ENCODE measurements at regions not wholly inside any gene's neighbourhood (a gene's known extent, or its start where the extent isn't known, plus 50 kb on each side); places are given as distances from the start of the nearest gene placed in this dataset.

- CTCF ChIA-PET: no interaction called here
- intact Hi-C loops (cut with micrococcal nuclease): loop anchor here (10.0 kb wide), 1 partner anchor 274 kb away; no protein-coding TSS in a partner anchor
- FAIRE-seq: no peak
These were observed 412.4 kb upstream of the MKI67 start for GRCh38 chr10:128538671-128539070.

More at GRCh38 chr10:128538671-128539070, 412.4 kb upstream of the MKI67 start:
- H3K4me3 ChIP-seq (replicated peaks in 1 of 3; ENCODE audit: insufficient read depth in 1 of 3, low read depth in 1 of 3, low read length in 3 of 3): no peak overlapping the region
- H3K4me1 ChIP-seq (ENCODE audit: control insufficient read depth, extremely low read depth, insufficient read depth, low read length): no peaks in the 10 kb centered on the region
- no peaks in the 10 kb centered on the region for H3K79me2 ChIP-seq (ENCODE audit: control insufficient read depth, insufficient read depth, low read length)
- POLR2A ChIA-PET: no interaction called here
- H3K9me1 ChIP-seq (replicated peaks; ENCODE audit: control insufficient read depth, extremely low read depth, insufficient read depth, low read length): no peaks in the 10 kb centered on the region
- no peak overlapping the region for H3K9ac ChIP-seq (replicated peaks; ENCODE audit: extremely low read depth, insufficient read depth, low read length)
- no peak for TF ChIP-seq MYC (IDR thresholded peaks at IDR 0.05; ENCODE audit: low read depth, low read length)
- no peak for TF ChIP-seq POLR2AphosphoS5 (IDR thresholded peaks at IDR 0.05; ENCODE audit: insufficient read depth, low read depth, low read length)
- TF ChIP-seq MAX (IDR thresholded peaks at IDR 0.05; ENCODE audit: insufficient read depth, insufficient read length): no peak
- TF ChIP-seq POLR2A (IDR thresholded peaks at IDR 0.05; ENCODE audit: low read depth, low read length): no peak
- TF ChIP-seq GATA2 (IDR thresholded peaks at IDR 0.05; ENCODE audit: insufficient read depth, insufficient read length, low read depth, low read length): no peak
- TF ChIP-seq JUN (IDR thresholded peaks at IDR 0.05; ENCODE audit: borderline replicate concordance, insufficient read depth, insufficient read length, low read depth): no peak
- no peak for TF ChIP-seq FOS (IDR thresholded peaks at IDR 0.05; ENCODE audit: borderline replicate concordance, insufficient read depth, low read length)
- TF ChIP-seq CTCF (IDR thresholded peaks at IDR 0.05; ENCODE audit: extremely low read depth in 1 of 2, insufficient read depth in 1 of 2, low read depth in 1 of 2, low read length in 2 of 2): no peak
- TF ChIP-seq EZH2 (IDR thresholded peaks at IDR 0.05; ENCODE audit: borderline replicate concordance, low read depth, low read length, severe bottlenecking): no peak
- H3K27ac ChIP-seq (ENCODE audit: insufficient read depth, low read depth, low read length): no peak overlapping the region
- no peak for DNase-seq (ENCODE audit: low read depth, low spot score)
- H3K27me3 ChIP-seq (ENCODE audit: control insufficient read depth in 2 of 2, insufficient read depth in 2 of 2, low read length in 2 of 2): peaks cover 0 to 3% of the 10 kb centered on the region in 2 experiments
- no peaks in the 10 kb centered on the region for H3K9me3 ChIP-seq (replicated peaks; ENCODE audit: control insufficient read depth, insufficient read depth, low read length)
- no peaks in the 10 kb centered on the region for H4K20me1 ChIP-seq (replicated peaks; ENCODE audit: control insufficient read depth, extremely low read depth, insufficient read depth, low read length)
- H3K4me2 ChIP-seq (ENCODE audit: insufficient read depth, low read length): no peak overlapping the region
- dilution Hi-C loops (cut with MboI; ENCODE audit: extremely low pct_ligation_motif_present, low sequenced_read_pairs): no loop called here
- no TSS peak for BruUV-seq (replicated peaks)
- no peak overlapping the region for H2AFZ ChIP-seq (ENCODE audit: low read depth, low read length)
- H3K36me3 ChIP-seq (ENCODE audit: control insufficient read depth in 2 of 2, extremely low read depth in 1 of 2, insufficient read depth in 2 of 2, low read length in 2 of 2): no peaks in the 10 kb centered on the region
